Stomach smooth muscle (tissue), 2 donors: ENCODE measurements at regions not wholly inside any gene's neighbourhood (a gene's known extent, or its start where the extent isn't known, plus 50 kb on each side); places are given as distances from the start of the nearest gene placed in this dataset.

Experiments
- H3K27ac ChIP-seq: one replicate; pipeline ENCODE4 v1.7.0; 2013; ENCODE audit warnings: mild to moderate bottlenecking, low read length, inconsistent platforms
- H3K27me3 ChIP-seq, 2 donors: one replicate each; pipeline ENCODE4 v1.7.0; 2013; ENCODE audit warnings: low read length in 2 of 2; ENCODE audit not compliant: insufficient read depth in 2 of 2, control insufficient read depth in 1 of 2
- H3K36me3 ChIP-seq, 2 donors: one replicate each; pipeline ENCODE4 v1.7.0; 2013; ENCODE audit warnings: low read length in 2 of 2; ENCODE audit not compliant: control insufficient read depth in 2 of 2, insufficient read depth in 2 of 2
- H3K4me1 ChIP-seq: one replicate; pipeline ENCODE4 v1.7.0; 2013; ENCODE audit warnings: low read length; ENCODE audit not compliant: control insufficient read depth, insufficient read depth
- H3K4me3 ChIP-seq, 2 donors: one replicate each; pipeline ENCODE4 v1.7.0; 2013; ENCODE audit warnings: low read length in 2 of 2
- H3K9ac ChIP-seq, 2 donors: one replicate each; pipeline ENCODE4 v1.7.0; 2013; ENCODE audit warnings: low read length in 2 of 2, mild to moderate bottlenecking in 1 of 2
- H3K9me3 ChIP-seq, 2 donors: one replicate each; pipeline ENCODE4 v1.7.0; 2013; ENCODE audit warnings: low read length in 2 of 2; ENCODE audit not compliant: control insufficient read depth in 2 of 2
- donor health status: healthy.
- donor health status: Pancreatic carcinoma.

GRCh38 chr1:110781525-110781924 is 91.4 kb upstream of the CD53 start:
- Histone ChIP-seq H3K4me1 (no peaks in the 10 kb centered on the region), H3K27ac (no peak overlapping the region), H3K27me3 (peaks cover 2 to 22% of the 10 kb centered on the region in 2 donors), H3K9me3 (no peaks in the 10 kb centered on the region), H3K9ac (no peak overlapping the region), H3K4me3 (no peak overlapping the region), H3K36me3 (no peaks in the 10 kb centered on the region)

GRCh38 chr1:110780600-110781484 is 92.1 kb upstream of the CD53 start:
- Histone ChIP-seq H3K9ac (peak overlapping the region in 1 of 2 donors; percentile 21), H3K27ac (no peak overlapping the region), H3K36me3 (no peaks in the 10 kb centered on the region), H3K4me3 (peak overlapping the region in 1 of 2 donors; percentile 15), H3K9me3 (no peaks in the 10 kb centered on the region), H3K27me3 (peaks cover 2 to 22% of the 10 kb centered on the region in 2 donors), H3K4me1 (no peaks in the 10 kb centered on the region)

DNA sequence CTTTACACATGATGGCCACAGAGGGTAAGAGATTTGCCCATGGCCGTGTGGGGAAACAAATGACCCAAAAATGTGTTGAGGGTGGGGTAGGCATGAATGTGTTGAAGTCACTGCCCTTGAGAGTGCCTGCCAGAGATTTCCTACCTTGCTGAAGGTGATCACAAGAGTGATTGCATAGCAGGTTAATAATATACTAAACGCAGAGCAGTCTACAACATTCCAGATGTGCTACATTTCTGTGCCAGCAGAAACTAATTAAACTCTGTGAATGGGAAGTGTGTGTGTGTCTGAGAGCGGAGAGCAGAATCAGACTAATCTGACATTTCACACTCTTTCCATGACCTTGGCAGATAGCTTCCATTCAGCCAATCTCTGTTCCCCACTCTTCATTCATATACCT is 93.3 kb upstream of the CD53 start:
- Histone ChIP-seq H3K4me1 (no peaks in the 10 kb centered on the region), H3K27ac (no peak overlapping the region), H3K9ac (no peak overlapping the region), H3K36me3 (no peaks in the 10 kb centered on the region), H3K4me3 (no peak overlapping the region), H3K9me3 (no peaks in the 10 kb centered on the region), H3K27me3 (peaks cover 2 to 20% of the 10 kb centered on the region in 2 donors)

- Histone ChIP-seq H3K4me1 (no peaks in the 10 kb centered on the region), H3K27me3 (peaks cover 2 to 20% of the 10 kb centered on the region in 2 donors), H3K9ac (no peak overlapping the region), H3K9me3 (no peaks in the 10 kb centered on the region), H3K36me3 (no peaks in the 10 kb centered on the region), H3K27ac (no peak overlapping the region), H3K4me3 (no peak overlapping the region)
These were observed 94.1 kb upstream of the CD53 start for GRCh38 chr1:110778821-110779220.

- Histone ChIP-seq H3K9ac (no peak overlapping the region), H3K27ac (no peak overlapping the region), H3K4me3 (no peak overlapping the region), H3K9me3 (no peaks in the 10 kb centered on the region), H3K36me3 (no peaks in the 10 kb centered on the region), H3K4me1 (no peaks in the 10 kb centered on the region), H3K27me3 (peaks cover 4 to 20% of the 10 kb centered on the region in 2 donors)
These were observed 95.7 kb upstream of the CD53 start for GRCh38 chr1:110777228-110777627.

DNA sequence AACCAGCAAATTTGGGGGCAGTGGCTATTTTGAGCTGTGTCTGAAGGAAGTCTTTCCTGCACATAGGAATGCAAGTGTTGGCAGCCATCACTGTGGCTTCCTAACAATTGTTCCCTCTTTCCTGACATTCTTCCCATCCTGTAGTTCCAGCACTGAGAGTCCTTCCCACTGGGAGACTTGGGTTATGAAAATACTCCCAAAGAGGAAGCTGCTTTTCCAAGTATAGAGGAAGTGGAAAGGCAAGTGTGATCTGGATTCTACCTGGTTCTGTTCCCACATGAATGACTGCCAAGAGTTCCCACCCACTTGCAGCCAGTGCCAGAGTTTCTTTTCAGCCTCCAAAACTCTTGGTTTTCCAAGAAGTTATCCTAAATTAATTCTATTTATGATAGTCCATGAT is 98.5 kb upstream of the CD53 start:
- Histone ChIP-seq H3K9ac (no peak overlapping the region), H3K27me3 (peaks cover 7 to 13% of the 10 kb centered on the region in 2 donors), H3K9me3 (no peaks in the 10 kb centered on the region), H3K4me3 (no peak overlapping the region), H3K36me3 (no peaks in the 10 kb centered on the region), H3K27ac (no peak overlapping the region), H3K4me1 (no peaks in the 10 kb centered on the region)

DNA sequence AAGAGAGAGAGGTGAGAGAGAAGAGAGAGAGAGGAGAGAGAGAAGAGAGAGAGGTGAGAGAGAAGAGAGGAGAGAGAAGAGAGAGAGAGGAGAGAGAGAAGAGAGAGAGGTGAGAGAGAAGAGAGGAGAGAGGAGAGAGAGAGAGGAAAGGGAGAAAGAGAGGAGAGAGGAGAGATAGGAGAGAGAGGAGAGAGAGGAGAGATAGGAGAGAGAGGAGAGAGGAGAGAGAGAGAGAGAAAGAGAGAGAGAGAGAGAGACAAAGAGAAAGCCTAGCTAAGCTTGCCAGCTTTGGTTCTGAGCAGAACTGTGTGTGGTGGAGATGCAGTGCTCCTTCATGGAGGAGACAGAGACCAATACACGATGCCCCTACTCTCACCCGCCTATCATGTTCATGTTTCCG is 99.1 kb upstream of the KCNA3 start:
- Histone ChIP-seq H3K4me1 (no peaks in the 10 kb centered on the region), H3K27me3 (peaks cover 8 to 11% of the 10 kb centered on the region in 2 donors), H3K27ac (no peak overlapping the region), H3K4me3 (no peak overlapping the region), H3K36me3 (no peaks in the 10 kb centered on the region), H3K9ac (no peak overlapping the region), H3K9me3 (no peaks in the 10 kb centered on the region)

- no peak overlapping the region for H3K4me3 ChIP-seq
- no peak overlapping the region for H3K27ac ChIP-seq
These were observed 96.7 kb upstream of the KCNA3 start for GRCh38 chr1:110771245-110772022.

DNA sequence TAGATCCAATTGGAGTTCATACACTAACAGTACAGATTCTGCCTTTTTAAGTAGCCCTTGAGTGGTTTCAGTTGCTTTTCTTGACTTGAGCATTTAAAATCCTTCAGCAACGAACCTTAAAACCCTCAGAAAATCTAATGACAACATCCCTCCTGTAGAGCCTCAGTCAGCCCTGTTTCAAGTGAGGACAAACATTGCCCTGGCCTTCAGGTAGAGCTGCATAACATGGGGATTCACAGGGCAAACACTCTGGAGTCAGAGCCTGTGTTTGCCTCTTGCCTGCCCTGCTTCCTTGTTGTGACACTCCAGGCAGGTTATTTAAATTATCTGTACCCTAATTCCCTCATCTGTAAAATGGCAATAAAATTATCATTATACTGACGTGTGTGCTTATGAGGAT is 96.1 kb upstream of the KCNA3 start:
- Histone ChIP-seq H3K27me3 (peaks cover 5 to 8% of the 10 kb centered on the region in 2 donors), H3K9me3 (no peaks in the 10 kb centered on the region), H3K4me1 (no peaks in the 10 kb centered on the region)

More at GRCh38 chr1:110771245-110772022, 96.7 kb upstream of the KCNA3 start:
- H3K4me1 ChIP-seq = no peaks in the 10 kb centered on the region
- no peaks in the 10 kb centered on the region for H3K9me3 ChIP-seq
- H3K36me3 ChIP-seq = no peaks in the 10 kb centered on the region
- no peak overlapping the region for H3K9ac ChIP-seq
- peaks cover 5 to 8% of the 10 kb centered on the region in 2 donors for H3K27me3 ChIP-seq

GRCh38 chr1:110768605-110769004 is 93.9 kb upstream of the KCNA3 start:
- H3K4me3 ChIP-seq = no peak overlapping the region
- H3K4me1 ChIP-seq = no peaks in the 10 kb centered on the region
- H3K9ac ChIP-seq = no peak overlapping the region
- H3K27ac ChIP-seq = no peak overlapping the region
- H3K9me3 ChIP-seq = no peaks in the 10 kb centered on the region
- H3K36me3 ChIP-seq = no peaks in the 10 kb centered on the region
- H3K27me3 ChIP-seq = peaks cover 5 to 8% of the 10 kb centered on the region in 2 donors

More for the DNA sequence above, 96.1 kb upstream of the KCNA3 start:
- no peak overlapping the region for H3K4me3 ChIP-seq
- H3K9ac ChIP-seq = no peak overlapping the region
- H3K27ac ChIP-seq = no peak overlapping the region
- no peaks in the 10 kb centered on the region for H3K36me3 ChIP-seq

GRCh38 chr1:110766336-110766647 is 91.6 kb upstream of the KCNA3 start:
- H3K4me3 ChIP-seq = no peak overlapping the region
- H3K27me3 ChIP-seq = peaks cover 6 to 19% of the 10 kb centered on the region in 2 donors
- no peaks in the 10 kb centered on the region for H3K9me3 ChIP-seq
- no peak overlapping the region for H3K9ac ChIP-seq
- no peaks in the 10 kb centered on the region for H3K4me1 ChIP-seq
- no peak overlapping the region for H3K27ac ChIP-seq
- H3K36me3 ChIP-seq = no peaks in the 10 kb centered on the region
